ENCODE measurements at regions not wholly inside any gene's neighbourhood (a gene's known extent, or its start where the extent isn't known, plus 50 kb on each side); places are given as distances from the start of the nearest gene placed in this dataset.

DNA sequence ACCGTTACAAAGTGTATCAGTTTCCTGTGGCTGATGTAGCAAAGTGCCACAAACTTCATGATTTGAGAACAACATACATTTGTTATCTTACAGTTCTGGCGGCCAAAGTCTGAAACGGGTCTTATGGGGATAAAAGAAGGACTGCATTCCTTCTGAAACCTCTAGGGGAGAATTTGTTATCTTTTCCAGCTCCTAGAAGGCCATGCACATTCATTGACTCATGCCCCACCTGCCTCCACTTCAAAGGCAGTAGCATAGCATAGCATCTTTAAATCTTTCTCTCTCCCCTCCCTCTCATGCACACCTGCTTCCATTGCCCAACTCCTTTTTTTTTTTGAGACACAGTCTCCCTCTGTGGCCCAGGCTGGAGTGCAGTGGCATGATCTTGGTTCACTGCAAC, 190.7 kb upstream of the DYNLRB2 start:
- TF ChIP-seq, protein P1, sequence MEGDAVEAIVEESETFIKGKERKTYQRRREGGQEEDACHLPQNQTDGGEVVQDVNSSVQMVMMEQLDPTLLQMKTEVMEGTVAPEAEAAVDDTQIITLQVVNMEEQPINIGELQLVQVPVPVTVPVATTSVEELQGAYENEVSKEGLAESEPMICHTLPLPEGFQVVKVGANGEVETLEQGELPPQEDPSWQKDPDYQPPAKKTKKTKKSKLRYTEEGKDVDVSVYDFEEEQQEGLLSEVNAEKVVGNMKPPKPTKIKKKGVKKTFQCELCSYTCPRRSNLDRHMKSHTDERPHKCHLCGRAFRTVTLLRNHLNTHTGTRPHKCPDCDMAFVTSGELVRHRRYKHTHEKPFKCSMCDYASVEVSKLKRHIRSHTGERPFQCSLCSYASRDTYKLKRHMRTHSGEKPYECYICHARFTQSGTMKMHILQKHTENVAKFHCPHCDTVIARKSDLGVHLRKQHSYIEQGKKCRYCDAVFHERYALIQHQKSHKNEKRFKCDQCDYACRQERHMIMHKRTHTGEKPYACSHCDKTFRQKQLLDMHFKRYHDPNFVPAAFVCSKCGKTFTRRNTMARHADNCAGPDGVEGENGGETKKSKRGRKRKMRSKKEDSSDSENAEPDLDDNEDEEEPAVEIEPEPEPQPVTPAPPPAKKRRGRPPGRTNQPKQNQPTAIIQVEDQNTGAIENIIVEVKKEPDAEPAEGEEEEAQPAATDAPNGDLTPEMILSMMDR (IDR thresholded peaks at IDR 0.05), result no peak
- TF ChIP-seq POLR2A (IDR thresholded peaks at IDR 0.05), result no peak
